ENCODE measurements at regions not wholly inside any gene's neighbourhood (a gene's known extent, or its start where the extent isn't known, plus 50 kb on each side); places are given as distances from the start of the nearest gene placed in this dataset.

DNA sequence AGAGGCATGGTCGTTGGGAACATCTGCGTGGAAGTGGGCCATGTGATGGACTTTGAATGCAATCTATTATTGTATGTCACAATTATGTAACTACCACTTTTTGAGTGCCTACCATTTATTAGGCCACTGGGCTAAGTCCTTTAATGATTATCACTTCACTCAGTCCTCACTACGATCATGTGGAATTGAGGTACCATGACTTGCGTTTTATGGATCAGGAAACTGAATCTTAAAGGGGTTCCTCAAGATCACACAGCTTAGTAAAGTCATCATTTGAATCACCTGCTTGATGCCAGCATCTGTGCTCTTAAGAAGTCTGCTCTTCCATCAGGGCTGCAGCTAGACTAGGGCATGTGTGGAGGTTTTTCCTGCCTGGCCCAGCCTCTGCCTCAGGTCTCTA is 136.7 kb downstream of the DAD1 start:
- no peak for TF ChIP-seq POLR2A (IDR thresholded peaks at IDR 0.05)
- TF ChIP-seq, protein P1, sequence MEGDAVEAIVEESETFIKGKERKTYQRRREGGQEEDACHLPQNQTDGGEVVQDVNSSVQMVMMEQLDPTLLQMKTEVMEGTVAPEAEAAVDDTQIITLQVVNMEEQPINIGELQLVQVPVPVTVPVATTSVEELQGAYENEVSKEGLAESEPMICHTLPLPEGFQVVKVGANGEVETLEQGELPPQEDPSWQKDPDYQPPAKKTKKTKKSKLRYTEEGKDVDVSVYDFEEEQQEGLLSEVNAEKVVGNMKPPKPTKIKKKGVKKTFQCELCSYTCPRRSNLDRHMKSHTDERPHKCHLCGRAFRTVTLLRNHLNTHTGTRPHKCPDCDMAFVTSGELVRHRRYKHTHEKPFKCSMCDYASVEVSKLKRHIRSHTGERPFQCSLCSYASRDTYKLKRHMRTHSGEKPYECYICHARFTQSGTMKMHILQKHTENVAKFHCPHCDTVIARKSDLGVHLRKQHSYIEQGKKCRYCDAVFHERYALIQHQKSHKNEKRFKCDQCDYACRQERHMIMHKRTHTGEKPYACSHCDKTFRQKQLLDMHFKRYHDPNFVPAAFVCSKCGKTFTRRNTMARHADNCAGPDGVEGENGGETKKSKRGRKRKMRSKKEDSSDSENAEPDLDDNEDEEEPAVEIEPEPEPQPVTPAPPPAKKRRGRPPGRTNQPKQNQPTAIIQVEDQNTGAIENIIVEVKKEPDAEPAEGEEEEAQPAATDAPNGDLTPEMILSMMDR (IDR thresholded peaks at IDR 0.05) = no peak
- 79 to 83% methylated on average over 4 of the region's 4 CpGs for WGBS, 2 donors
- DNase-seq = no peak
- Histone ChIP-seq H3K4me3 (replicated peaks in 1 of 3) (no peak overlapping the region), H3K36me3 (no peaks in the 10 kb centered on the region), H3K9me3 (no peaks in the 10 kb centered on the region), H3K27ac (no peak overlapping the region), H3K27me3 (no peaks in the 10 kb centered on the region), H3K4me1 (no peaks in the 10 kb centered on the region)
- intact Hi-C loops (cut with DNase I) = no loop called here

- no peak overlapping the region for H3K4me3 ChIP-seq (replicated peaks in 1 of 3)
- no peaks in the 10 kb centered on the region for H3K9me3 ChIP-seq
- intact Hi-C loops (cut with DNase I) = no loop called here
- H3K4me1 ChIP-seq = no peaks in the 10 kb centered on the region
- TF ChIP-seq, protein P1 (IDR thresholded peaks at IDR 0.05) = no peak
- TF ChIP-seq POLR2A (IDR thresholded peaks at IDR 0.05) = no peak
- no peaks in the 10 kb centered on the region for H3K27me3 ChIP-seq
- H3K36me3 ChIP-seq = no peaks in the 10 kb centered on the region
- 68 to 77% methylated on average over 7 of the region's 7 CpGs for WGBS, 2 donors
- no peak for DNase-seq
- no peak overlapping the region for H3K27ac ChIP-seq
Measured at GRCh38 chr14:22450266-22450665, 138.8 kb downstream of the DAD1 start.

GRCh38 chr14:22449600-22449905 is 139.5 kb downstream of the DAD1 start:
- intact Hi-C loops (cut with DNase I) = no loop called here
- Histone ChIP-seq H3K27me3 (no peaks in the 10 kb centered on the region), H3K9me3 (no peaks in the 10 kb centered on the region), H3K27ac (no peak overlapping the region), H3K36me3 (no peaks in the 10 kb centered on the region), H3K4me1 (no peaks in the 10 kb centered on the region), H3K4me3 (replicated peaks in 1 of 3) (no peak overlapping the region)
- WGBS, 2 donors = 81 to 95% methylated on average over 2 of the region's 2 CpGs
- DNase-seq = no peak
- no peak for TF ChIP-seq POLR2A (IDR thresholded peaks at IDR 0.05)
- TF ChIP-seq, protein P1 (IDR thresholded peaks at IDR 0.05) = no peak

DNA sequence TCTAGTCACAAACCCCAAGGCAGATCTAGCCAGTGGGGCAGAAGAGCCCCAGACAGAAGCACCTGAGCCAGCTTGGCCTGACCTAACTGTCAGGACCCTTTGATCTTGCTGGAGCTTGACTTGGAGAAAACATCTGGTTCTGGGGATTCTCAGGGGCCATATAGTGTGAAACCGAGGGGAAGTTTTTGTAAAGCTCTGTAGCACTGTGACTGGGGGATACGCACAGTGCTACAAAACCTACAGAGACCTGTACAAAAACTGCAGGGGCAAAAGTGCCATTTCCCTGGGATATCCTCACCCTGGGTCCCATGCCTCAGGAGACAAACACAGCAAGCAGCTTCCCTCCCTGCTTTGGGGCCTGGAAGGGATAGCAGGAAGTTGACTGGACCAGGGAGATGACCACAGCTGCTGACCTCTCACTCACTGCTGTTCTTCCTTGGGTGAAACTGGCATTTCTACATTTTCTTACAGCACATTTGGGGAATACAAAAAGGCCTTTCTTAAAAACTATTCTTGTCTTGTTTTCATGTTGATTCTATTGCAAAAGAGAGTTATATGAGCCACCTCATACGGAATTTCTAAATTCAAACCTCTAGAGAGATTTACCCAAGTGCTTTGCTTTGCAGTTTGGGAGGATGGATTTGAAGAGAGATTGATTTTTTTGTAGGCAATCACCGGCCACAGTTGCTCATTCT is 140.0 kb downstream of the DAD1 start:
- H3K4me3 ChIP-seq (replicated peaks in 1 of 3) = no peak overlapping the region
- no peak for DNase-seq
- no peaks in the 10 kb centered on the region for H3K9me3 ChIP-seq
- H3K27ac ChIP-seq = no peak overlapping the region
- 84 to 88% methylated on average over 4 of the region's 4 CpGs for WGBS, 2 donors
- no peaks in the 10 kb centered on the region for H3K4me1 ChIP-seq
- TF ChIP-seq, protein P1 (IDR thresholded peaks at IDR 0.05) = no peak
- no peaks in the 10 kb centered on the region for H3K36me3 ChIP-seq
- H3K27me3 ChIP-seq = no peaks in the 10 kb centered on the region
- intact Hi-C loops (cut with DNase I) = no loop called here

DNA sequence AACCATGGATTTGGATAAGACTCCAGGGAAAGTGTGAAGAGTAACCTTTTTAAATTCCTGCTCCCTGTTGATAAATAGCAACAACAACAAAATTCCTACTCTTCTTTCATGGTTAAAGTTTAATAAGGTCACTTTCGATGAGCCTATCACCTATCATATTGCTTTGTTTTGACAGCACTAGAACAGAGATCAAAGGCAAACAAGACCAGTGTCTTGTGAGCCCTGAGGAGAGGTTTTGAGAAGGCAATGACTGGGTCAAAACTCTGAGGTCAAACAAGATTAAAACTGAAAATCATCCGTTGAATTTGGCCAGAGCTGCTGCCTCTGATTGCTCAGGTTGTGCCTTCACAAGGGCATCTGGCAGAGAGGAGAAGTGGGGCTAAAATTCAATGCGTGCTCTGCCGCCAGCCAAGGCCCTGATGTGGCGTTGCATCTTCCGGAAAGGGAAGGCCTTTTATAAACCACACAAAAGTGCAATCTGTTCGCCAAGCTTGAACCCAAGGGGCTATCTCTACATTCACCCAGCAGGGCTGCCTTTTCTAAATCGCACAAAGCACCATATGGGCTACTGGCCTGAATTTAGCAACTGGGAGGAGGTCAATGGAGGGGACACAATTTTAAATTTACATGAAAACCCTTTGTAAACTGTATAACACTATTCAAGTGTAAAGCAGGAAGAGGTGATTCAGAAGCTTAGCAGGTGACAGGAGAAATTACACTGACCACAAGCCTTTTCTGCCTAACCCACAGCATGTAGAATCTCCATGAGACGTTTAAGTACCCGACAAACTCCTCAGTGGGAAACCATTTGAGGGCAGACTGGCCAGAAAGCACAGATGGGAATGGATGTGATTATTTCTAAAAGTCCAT is 140.8 kb downstream of the DAD1 start:
- H3K4me1 ChIP-seq = no peaks in the 10 kb centered on the region
- H3K4me3 ChIP-seq (replicated peaks in 1 of 3) = no peak overlapping the region
- no peaks in the 10 kb centered on the region for H3K9me3 ChIP-seq
- H3K27me3 ChIP-seq = no peaks in the 10 kb centered on the region
- H3K36me3 ChIP-seq = no peaks in the 10 kb centered on the region
- intact Hi-C loops (cut with DNase I) = no loop called here
- 80 to 84% methylated on average over 10 of the region's 10 CpGs for WGBS, 2 donors
- no peak overlapping the region for H3K27ac ChIP-seq
- no peak for DNase-seq
- TF ChIP-seq, protein P1 (IDR thresholded peaks at IDR 0.05) = no peak
- no peak for TF ChIP-seq POLR2A (IDR thresholded peaks at IDR 0.05)
